T47D (cell line): ENCODE measurements at regions not wholly inside any gene's neighbourhood (a gene's known extent, or its start where the extent isn't known, plus 50 kb on each side); places are given as distances from the start of the nearest gene placed in this dataset.

ENCODE experiments used
- DNase-seq, 2 experiments: peaks; one replicate each; pipeline versions ENCODE4 v3.0.0 to v3.0.0-alpha.2; 2011 to 2012; ENCODE audit warnings: low read depth in 1 of 2, low spot score in 1 of 2
- JUND ChIP-seq: IDR thresholded peaks from 2 replicates; pipeline ENCODE4 v1.6.1; 2012; ENCODE audit warnings: low read depth
- in situ Hi-C: cut with HindIII; loops from 2 replicates; pipeline ENCODE4 v1.10.0; 2016; ENCODE audit warnings: low sequenced_read_pairs, low pct_unique_long_range_greater_than_20kb

- in situ Hi-C loops: no loop called here
- TF ChIP-seq JUND: no peak
- DNase-seq: no peak
These were observed 550.7 kb upstream of the MGMT start for GRCh38 chr10:128916383-128916782.

GRCh38 chr10:128921389-128922022 lies 545.5 kb upstream of the MGMT start:
- no peak for DNase-seq
- no peak for TF ChIP-seq JUND
- in situ Hi-C loops: no loop called here

- in situ Hi-C loops: no loop called here
- no peak for DNase-seq
- TF ChIP-seq JUND: no peak
These were observed 544.9 kb upstream of the MGMT start for GRCh38 chr10:128922172-128922571.

DNA sequence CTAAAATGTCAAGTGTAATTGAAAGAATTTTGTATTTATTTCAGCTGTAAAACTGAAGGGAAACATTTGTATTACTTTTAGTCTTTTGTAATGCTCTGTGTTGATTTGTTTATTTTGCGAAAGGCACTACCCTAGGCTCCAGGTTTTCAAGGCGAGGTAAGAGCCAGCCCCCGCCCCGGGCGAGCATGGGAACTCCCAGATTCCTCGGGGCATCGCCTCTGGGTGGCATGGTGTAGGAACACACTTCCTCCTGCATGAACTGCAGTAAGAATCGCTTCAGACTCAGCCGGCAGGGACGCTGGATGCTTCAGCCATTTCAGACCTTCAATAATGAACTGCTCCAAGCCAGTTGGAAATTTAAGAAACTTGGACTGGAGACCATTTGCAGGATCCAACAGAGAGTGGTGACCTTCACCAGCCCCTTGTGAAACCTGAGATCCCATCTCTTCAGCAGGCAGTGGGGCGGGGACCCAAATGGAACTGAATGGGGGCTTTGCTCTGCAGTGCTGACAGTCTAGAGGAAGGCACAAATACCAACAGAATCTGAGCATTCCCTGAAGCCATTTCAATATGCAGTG lies 544.3 kb upstream of the MGMT start:
- no peak for DNase-seq
- in situ Hi-C loops: no loop called here
- TF ChIP-seq JUND: no peak

DNA sequence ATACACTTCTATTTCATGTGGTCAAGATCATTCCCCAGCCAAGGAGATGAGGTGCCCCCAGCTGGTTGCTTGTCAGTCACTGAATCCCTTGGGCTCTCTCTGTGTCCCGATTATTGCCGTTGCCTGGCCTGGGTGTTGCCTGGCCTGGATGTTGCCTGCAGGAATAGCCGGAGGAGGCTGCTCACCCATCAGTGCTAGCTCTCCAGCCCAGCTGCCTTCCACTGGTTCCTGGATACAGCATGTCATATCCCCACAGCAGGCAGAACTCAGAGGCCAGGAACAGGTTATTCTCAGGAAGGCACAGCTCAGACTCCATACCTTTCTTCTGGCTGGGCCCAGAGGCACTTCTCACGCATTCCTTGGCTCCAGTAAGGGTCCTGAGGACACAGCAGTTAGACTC lies 542.1 kb upstream of the MGMT start:
- no peak for DNase-seq
- in situ Hi-C loops: no loop called here
- TF ChIP-seq JUND: no peak

GRCh38 chr10:128926711-128927110 lies 540.3 kb upstream of the MGMT start:
- in situ Hi-C loops: no loop called here
- no peak for TF ChIP-seq JUND
- DNase-seq: no peak

- no peak for TF ChIP-seq JUND
- in situ Hi-C loops: no loop called here
- no peak for DNase-seq
These were observed 539.4 kb upstream of the MGMT start for GRCh38 chr10:128927497-128928161.

DNA sequence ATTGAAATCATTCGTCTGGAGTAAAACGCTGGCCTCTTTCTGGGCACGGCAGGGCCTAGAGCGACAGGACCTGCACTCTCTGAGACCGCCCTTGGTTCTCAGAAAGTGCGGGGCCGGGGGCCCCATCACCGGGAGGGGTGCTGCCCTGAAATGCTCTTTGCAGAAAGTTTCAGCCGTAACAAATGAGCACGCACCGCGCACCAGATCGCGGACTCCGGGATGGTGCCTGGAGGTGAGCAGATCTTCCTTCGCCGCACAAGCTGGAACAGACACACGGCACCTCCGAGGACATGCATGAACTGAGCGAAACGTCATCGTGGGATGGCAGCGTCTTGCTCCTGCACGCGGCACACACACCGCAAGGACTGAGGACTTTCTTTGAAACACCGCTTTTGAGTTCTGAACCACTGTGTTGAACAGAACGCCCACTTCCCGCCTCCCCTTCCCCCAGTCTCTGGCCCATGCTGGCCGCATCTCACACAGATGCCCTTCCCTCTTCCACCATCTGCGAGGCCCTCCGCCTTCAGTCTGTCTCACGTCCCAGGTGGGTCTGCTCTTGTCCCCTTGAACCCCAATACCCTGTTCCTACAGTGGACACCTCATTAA lies 538.7 kb upstream of the MGMT start:
- in situ Hi-C loops: no loop called here
- no peak for TF ChIP-seq JUND
- no peak for DNase-seq

GRCh38 chr10:128929131-128929530 lies 537.9 kb upstream of the MGMT start:
- no peak for DNase-seq
- no peak for TF ChIP-seq JUND
- in situ Hi-C loops: no loop called here

DNA sequence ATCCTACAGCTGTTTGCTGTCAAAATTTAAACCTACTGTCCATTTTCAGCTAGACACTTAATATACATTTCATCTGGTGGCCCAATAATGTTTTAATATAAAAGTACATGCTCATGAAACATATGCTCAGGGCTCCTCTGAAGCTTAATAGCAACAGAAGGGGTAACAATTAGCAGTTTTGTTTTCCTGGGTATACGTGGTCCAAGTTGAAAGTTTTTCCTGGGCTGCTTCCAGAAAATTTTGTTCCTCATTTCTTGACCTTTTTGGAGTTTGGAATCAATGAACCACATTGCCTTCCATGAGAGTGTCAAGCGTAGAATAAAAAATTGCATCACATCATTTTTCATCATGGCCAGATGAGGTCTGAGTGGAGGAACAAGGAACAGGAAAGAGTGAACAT lies 537.3 kb upstream of the MGMT start:
- in situ Hi-C loops: no loop called here
- no peak for DNase-seq
- TF ChIP-seq JUND: no peak

DNA sequence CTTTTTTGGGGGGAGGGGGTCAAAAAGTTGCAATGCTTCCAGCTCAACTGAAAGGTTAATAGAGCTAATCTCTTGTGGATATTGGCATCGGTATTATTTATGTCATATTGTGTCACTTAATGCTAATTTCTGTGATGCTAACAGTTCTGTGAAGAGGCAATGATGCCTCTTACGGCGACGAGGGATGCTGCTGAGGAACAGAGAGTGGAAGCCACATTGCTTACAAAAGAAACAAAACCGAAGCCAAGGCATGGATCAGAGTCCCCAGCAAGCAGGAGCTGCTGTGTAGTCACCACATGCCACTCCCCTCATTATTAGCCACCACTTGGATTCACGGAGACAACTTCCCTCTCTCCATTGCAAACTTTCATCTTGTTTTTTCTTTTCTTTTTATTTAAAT lies 536.5 kb upstream of the MGMT start:
- TF ChIP-seq JUND: no peak
- in situ Hi-C loops: no loop called here
- no peak for DNase-seq

DNA sequence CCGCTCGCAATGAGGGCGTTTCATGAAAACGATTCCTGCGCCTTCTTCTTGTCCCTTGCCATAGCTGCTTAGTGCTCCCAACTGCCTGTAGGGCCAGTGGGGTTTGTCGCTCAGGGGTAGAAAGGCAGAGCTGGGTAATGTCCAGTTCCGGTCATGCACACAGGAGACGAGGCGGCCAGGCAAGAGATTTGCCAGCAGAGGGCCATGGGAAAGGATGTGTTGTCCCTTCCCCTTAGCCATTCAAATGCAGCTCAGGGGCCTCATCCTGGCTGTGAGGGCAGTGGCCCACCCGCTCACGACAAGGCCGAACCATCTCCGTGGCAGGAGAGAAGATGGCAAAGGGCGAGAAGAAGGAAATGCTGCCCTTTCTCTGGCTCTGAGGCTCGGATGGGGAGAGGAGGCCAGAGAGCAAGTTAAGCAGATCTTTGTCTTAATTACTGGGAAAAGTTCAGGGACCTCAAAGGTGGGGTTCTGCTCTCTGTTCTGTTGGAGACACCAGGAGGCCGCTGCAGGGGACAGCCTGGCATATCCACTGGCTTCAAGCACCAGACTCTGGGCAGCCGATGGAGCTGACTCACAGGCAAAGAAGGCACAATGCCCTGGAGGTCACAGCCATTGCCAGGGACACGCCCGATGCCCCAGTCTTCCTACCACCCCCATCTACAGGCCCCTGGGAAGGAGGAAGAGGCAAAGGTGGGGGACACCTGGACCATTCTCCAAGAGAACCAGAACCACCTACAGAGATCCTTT lies 534.8 kb upstream of the MGMT start:
- DNase-seq: no peak
- TF ChIP-seq JUND: no peak
- in situ Hi-C loops: no loop called here

DNA sequence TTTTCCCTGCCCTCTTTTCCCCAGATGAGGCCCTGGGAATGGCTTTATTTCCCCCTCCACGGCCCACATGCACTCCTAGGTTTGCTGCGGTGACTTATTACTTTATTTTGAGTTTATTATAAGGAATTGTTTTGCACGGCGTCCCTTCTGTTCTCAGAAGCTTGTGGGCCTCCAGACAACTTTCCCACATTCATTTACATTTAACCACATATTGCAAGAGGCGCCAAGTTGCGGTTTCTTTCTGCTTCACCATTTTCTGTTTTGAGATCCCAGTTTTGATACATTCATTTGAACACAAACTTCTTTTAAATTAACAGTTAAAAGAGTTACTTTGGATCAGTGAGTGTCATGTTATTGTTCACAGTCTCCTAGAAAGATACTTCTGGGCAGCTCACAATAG lies 532.5 kb upstream of the MGMT start:
- in situ Hi-C loops: no loop called here
- no peak for TF ChIP-seq JUND

More for the DNA sequence above, 532.5 kb upstream of the MGMT start:
- DNase-seq: no peak
